GM12864 (cell line): ENCODE measurements at regions not wholly inside any gene's neighbourhood (a gene's known extent, or its start where the extent isn't known, plus 50 kb on each side); places are given as distances from the start of the nearest gene placed in this dataset.
"Not testable (repeated sequence)": the region's sequence is repeated elsewhere in the genome, so short reads cannot be mapped to it uniquely, and the experiment has no call there.

Experiments
- DNase-seq: peaks from one replicate; pipeline ENCODE4 v3.0.0-alpha.2; 2011; ENCODE audit warnings: low read depth
- H3K4me3 ChIP-seq: 2 replicates; pipeline ENCODE4 v1.5.1; 2011; ENCODE audit warnings: mild to moderate bottlenecking, low read depth, low read length, control low read depth
- TF ChIP-seq, protein P1 (sequence below): IDR thresholded peaks from 2 replicates; pipeline ENCODE4 v1.5.1; 2011; ENCODE audit warnings: low read depth, mild to moderate bottlenecking, moderate library complexity, low read length, control low read depth, inconsistent platforms; ENCODE audit errors: missing control alignments

DNA sequence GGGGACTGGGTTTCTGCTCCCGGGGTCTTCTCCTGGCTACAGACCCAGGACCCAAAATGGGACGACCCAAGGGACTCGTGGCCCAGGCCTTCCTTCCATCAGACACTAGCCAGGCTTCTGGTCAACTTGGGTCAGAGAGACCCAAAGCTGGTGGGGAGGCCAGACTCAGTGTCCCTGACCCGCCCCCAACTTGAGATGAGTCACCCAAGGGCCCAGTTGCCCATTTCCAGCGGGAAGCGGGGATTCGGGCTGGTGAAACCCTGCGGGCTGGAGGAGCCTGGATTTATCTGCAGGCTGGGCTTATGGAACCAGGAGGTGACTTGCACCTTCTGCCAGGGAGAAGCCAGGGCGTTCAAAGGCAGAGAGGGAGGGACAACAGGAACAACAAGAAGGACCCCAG is 81.5 kb downstream of the RFLNA start:
- no peak overlapping the region for H3K4me3 ChIP-seq
- no peak for DNase-seq

DNA sequence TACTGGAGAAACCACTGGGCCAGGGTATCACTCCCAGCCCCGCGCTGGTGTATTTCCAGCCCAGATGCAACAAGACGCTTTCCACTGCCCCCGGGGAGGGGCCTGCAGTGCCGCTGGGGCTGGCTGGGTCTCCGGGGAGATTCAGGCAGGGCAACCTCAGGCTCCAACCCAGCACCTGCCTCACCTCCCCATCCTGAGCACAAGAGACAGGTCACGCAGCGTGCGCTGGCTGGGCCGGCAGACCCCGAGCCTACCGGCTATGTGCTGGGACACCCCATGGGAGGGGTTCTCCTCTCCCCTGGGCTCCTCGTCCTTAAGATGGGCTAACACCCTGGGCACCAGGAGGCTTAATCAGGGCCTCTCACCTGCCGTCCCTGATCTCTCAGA is 80.9 kb downstream of the RFLNA start:
- no peak for DNase-seq
- TF ChIP-seq, protein P1, sequence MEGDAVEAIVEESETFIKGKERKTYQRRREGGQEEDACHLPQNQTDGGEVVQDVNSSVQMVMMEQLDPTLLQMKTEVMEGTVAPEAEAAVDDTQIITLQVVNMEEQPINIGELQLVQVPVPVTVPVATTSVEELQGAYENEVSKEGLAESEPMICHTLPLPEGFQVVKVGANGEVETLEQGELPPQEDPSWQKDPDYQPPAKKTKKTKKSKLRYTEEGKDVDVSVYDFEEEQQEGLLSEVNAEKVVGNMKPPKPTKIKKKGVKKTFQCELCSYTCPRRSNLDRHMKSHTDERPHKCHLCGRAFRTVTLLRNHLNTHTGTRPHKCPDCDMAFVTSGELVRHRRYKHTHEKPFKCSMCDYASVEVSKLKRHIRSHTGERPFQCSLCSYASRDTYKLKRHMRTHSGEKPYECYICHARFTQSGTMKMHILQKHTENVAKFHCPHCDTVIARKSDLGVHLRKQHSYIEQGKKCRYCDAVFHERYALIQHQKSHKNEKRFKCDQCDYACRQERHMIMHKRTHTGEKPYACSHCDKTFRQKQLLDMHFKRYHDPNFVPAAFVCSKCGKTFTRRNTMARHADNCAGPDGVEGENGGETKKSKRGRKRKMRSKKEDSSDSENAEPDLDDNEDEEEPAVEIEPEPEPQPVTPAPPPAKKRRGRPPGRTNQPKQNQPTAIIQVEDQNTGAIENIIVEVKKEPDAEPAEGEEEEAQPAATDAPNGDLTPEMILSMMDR, result no peak
- H3K4me3 ChIP-seq, result no peak overlapping the region

More for the DNA sequence above, 81.5 kb downstream of the RFLNA start:
- TF ChIP-seq, protein P1, result no peak

DNA sequence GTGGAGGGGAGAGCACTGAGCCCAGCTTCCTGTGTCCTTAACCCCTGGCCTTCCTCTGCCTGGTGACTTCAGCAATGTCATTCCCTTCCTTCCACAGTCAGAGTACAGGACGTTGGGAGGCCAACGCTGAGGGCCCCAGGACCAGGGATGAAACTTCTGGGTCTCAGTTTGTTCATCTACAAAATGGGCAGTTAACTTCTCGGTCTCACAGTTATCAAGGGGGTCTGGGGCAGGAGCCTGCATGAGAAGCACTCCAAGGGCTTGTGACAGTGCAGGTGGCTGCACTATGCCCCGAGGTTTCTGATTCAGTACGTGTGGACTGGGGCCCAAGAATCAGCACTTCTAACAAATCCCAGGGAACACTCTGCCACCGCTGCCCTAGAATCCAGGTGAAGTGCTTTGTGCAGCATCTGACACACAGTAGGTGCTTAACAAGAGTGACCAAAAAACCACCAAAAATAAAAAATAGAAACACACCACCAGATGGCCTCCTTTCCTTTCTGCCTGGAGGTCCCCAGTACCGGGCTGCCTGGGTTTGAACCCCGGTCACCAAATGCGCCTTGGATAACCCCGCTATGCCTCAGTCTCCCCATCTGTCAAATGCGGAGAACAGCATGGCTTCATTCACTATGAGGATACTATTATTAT is 80.4 kb downstream of the RFLNA start:
- TF ChIP-seq, protein P1, result no peak
- no peak for DNase-seq

DNA sequence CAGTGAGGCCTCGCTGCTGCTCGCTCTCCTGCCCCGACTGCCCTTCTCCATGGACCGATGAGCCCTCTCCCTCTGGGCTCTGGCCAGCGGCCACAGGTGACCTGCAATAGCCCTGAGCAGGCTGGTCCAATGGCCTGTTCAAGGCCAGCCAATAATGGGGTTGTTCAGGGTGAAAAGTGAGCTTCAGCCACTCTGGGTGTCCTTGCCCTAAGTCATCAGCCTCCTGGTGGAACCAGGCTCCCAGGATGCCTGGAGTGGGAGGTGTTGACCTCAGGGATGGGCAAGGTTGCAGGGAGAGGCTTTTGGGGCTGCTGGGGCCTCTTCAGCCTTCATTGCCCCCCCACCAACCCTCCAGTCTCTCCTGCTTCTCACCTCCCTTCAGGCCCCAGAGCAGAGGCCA is 79.7 kb downstream of the RFLNA start:
- no peak for DNase-seq
- TF ChIP-seq, protein P1, result no peak
- H3K4me3 ChIP-seq, result no peak overlapping the region

More for the DNA sequence above, 80.4 kb downstream of the RFLNA start:
- H3K4me3 ChIP-seq, result no peak overlapping the region

DNA sequence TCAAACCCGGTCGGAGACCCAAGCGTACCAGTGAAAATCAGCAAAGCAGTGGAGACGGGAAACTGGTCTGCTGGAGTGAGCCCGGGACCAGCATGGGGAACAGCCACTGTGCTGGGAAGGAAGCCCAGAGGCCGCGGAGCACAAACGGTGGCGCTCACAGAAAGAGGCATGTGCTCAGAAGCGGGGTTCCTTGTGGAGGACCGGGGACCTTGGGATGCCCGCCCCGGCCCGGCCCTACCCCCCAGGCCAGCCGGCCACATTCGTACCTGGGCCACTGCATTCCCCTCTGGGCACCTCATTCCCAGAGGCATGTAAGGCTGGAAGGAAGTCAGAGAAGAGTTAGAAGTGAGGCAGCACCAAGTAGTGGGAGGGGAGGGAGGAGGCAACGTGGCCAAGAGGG is 79.3 kb downstream of the RFLNA start:
- no peak for DNase-seq
- TF ChIP-seq, protein P1, result no peak
- H3K4me3 ChIP-seq, result no peak overlapping the region

DNA sequence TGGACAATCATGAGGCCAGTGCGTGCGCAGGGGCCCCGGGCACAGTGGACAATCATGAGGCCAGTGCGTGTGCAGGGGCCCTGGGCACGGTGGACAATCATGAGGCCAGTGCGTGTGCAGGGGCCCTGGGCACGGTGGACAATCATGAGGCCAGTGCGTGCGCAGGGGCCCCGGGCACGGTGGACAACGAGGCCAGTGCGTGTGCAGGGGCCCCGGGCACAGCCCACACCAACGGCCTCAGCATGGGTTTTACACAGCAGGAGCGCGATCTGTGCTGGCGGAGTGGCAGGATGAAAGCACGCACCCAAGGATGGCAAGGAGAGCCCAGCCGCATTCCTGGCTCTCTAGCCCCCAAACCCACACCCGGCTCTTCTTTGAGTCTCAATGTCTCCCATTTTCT is 78.8 kb downstream of the RFLNA start:
- DNase-seq, H3K4me3 ChIP-seq: not testable (repeated sequence)

DNA sequence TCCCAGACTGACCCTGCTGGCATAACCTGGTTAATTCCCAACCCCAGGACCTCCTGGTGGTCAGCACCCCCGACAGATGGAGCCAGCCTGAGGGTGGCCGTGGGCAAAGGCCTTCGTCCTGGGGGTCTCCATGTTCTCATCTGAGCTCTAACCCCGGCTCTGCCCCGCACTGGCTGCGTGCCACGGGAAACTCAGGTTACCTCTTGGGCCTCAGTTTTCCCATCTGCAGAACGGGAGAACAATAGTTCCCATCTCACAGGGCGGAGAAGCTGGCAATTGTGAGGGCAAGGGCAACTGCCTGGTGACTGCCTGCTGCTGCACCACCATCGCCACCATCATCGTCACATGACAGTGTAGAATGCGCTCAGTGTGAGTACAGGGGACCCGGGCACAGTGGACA is 77.9 kb downstream of the RFLNA start:
- no peak for DNase-seq
- TF ChIP-seq, protein P1, result no peak
- H3K4me3 ChIP-seq, result no peak overlapping the region
